GM19238 (cell line): ENCODE measurements at regions not wholly inside any gene's neighbourhood (a gene's known extent, or its start where the extent isn't known, plus 50 kb on each side); places are given as distances from the start of the nearest gene placed in this dataset.

Experiments
- DNase-seq: peaks from one replicate; pipeline ENCODE4 v3.0.0; 2011; ENCODE audit warnings: low spot score; ENCODE audit not compliant: insufficient read length

DNA sequence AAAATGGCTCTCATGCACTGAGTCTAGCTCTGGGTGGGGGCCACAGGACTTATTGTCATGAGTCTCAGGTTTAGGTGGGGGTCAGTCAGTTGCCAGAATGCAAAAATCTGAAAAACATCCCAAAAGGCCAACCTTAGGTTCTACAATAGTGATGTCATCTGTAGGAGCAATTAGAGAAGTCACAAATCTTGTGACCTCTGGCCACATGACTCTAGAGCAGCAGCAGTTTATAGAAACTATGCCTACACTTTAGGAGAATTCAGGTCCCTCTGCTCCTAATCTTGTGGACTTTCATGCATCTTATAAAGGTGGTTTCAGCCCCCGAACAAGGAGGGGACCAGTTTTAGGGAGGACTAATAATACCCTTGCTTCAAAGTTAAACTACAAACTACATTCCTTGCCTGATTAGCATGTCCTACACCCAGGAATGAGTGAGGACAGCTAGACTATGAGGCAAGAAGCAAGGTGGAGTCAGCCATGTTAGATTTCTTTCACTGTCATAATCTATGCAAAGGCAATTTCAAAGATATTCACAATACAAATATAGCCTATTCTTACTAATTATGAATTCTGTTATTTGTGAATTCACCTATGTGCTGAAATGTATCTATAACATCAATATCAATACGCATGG is 123.5 kb upstream of the ADCY1 start:
- DNase-seq = no peak

DNA sequence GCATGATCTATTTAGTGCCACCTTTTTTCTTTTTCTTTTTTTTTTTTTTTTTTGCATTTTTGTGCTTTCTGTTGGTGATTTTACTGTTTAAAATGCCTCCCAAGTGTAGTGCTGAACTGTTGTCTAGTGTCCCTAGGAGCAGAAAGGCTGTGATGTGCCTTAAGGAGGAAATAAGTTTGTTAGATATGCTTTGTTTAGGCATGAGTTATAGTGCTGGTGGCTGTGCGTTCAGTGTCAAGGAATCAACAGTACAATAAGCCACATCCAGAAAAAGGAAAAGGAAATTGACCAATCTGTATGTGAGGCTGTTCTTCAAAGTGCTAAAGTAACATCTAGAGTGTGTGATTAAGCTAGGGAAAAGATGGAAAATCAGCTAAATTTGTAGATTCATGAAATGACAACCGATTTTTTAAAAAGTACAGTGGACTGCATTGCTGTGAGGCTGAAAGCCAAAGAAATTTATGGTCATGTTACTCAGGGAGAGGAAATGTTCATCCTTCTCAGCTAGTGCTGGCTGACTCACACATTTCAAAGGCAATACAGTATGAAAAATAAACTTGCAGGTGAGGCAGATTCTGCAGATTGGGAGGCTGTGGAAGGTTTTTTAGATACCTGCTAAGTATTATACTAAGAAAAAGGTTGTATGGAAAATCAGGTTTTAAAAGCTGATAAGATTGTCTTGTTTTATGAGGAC is 122.7 kb upstream of the ADCY1 start:
- no peak for DNase-seq

DNA sequence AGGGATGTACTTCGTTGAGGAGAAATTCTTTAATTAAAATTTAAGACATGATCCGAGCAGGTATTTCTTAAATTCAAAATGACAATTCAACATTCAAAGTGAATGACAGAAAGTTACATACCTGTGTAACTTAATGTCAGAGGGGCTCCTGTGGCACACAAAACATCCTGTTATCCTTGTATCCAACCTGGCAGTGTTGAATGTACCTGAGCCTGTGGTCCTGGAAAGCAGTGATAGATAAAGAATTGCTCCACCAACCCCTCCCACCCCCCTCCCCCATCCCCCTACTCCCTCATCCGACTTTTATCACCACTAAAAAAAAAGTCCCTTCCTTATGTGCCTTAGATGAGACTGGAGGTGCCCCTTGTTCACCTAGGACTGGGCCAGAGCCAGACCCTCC is 119.4 kb upstream of the ADCY1 start:
- DNase-seq = no peak

GRCh38 chr7:45455662-45456061 is 118.5 kb upstream of the ADCY1 start:
- no peak for DNase-seq

GRCh38 chr7:45456105-45456504 is 118.1 kb upstream of the ADCY1 start:
- no peak for DNase-seq

DNA sequence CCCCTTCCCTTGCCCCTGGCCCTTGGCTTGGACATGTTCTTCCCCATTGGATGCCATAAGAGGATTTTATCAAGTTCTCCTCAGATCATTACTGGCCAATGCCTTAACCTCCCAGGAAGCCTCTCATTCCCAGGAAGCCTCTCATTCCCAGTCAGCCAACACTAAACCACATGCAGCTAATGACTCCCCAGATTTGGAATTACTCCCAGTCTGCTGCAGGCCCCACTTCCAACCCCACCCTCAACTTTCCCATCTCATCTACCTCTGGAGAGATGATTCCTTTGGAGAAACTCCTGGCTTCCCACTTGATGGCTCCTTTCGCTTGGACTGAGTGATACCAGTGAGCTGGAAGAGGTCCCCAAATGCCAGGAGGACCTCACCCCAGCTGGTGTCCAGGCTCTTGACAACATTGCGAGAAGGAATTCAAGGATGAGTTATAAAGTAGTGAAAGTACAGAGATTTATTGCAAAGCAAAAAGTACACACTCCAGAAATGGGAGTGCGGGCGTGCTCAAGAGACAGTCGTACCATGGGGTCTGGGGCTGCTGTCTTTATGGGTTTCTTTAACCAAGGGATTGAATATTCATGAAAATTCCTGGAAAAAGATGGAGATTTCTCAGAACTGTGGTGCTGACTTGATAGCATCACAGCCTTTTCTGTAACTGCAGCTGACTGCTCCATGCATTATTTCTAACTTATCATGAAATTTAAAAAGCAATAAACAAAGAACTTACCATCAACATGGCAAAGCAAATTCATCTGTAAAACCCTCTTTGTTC is 117.2 kb upstream of the ADCY1 start:
- no peak for DNase-seq

DNA sequence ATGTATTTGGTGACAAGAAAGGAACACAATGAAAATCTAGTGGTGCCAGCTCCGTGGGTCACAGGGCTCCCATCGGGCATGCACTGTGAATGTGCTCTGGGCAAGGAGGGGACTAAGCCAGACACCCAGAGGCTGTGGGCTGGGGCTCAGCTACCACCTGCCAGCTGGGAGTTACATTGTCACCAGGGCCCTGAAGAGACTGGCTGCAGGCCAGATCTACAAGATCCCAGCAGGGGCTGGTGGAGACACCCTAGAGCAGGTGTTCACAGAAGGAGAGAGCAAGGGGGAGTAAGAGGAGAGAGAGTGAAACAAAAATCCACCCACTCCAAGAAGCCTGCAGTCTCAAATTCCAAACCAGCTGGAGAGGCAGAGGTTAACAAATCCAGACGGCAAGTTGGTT is 116.6 kb upstream of the ADCY1 start:
- no peak for DNase-seq

GRCh38 chr7:45459476-45459875 is 114.7 kb upstream of the ADCY1 start:
- DNase-seq = no peak

DNA sequence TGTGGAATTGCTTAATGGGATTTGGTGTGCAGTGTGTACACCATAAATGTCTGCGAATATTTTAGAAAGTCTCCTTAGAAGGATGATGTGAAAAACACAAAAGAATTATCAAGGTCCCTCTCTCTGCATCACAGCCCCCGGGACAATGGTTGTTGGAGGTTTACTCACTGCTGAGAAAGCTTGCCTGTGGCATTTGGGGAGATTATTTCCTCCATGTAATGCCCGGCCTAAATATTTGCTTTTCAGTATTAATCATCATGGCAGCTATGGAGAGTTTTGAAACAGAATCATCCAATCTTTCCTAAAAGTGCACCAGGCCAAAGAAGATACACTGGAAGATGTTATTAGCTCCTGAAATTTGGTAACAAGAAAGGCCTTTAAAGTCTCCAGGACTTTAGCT is 113.8 kb upstream of the ADCY1 start:
- no peak for DNase-seq

GRCh38 chr7:45461026-45461425 is 113.1 kb upstream of the ADCY1 start:
- no peak for DNase-seq

DNA sequence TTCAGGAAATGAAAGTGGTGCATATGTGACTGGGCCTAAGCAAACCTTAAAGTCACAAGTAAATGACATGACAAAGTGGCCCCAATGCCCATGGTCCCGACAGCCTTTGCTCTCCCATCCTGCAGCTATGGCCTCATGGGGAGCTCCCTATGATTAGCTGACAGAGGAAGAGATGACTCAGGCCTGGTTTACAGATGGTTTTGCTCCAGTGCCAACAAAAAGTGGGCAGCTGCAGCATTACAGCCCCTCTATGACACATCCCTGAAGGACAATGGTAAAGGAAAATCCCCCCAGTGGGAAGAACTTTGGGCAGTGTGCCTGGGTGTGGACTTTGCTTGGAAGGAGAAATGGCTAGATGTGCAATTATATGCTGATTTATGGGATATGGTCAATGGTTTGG is 105.1 kb upstream of the ADCY1 start:
- DNase-seq = no peak

DNA sequence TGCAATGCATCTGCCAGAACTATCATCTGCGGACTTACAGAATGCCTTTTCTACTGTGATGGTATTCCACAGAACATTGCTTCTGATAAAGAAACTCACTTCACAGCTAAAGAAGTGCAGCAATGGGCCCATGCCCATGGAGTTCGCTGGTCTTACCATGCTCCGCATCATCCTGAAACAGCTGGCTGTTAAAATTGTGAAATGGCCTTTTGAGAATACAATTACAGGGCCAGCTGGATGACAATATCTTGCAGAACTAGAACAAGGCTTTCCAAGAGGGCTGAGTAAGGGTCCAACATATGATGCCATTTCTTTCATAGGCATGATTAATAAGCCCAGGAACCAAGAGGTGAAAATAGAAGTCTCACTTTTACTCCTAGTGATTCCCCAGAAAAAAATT is 104.1 kb upstream of the ADCY1 start:
- DNase-seq = no peak

DNA sequence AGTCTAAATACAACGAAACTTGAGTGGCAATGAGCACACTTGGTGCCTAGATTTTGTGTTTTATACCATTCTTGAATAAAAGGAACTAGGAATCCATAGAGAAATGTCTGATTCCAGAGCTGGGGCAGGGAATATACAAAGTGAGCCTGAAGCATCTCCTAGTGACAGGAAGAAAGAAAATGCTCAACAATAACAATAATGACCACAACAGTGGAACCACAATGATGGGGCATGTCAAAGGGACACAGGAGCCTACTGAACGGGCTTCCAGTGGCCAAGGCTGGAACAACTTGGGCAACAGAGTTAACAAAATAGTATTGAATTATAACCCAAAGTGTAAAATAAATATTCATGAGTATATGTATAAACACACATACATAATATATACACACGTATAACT is 94.4 kb upstream of the ADCY1 start:
- no peak for DNase-seq

- no peak for DNase-seq
These were observed 91.7 kb upstream of the ADCY1 start for GRCh38 chr7:45482451-45482850.

DNA sequence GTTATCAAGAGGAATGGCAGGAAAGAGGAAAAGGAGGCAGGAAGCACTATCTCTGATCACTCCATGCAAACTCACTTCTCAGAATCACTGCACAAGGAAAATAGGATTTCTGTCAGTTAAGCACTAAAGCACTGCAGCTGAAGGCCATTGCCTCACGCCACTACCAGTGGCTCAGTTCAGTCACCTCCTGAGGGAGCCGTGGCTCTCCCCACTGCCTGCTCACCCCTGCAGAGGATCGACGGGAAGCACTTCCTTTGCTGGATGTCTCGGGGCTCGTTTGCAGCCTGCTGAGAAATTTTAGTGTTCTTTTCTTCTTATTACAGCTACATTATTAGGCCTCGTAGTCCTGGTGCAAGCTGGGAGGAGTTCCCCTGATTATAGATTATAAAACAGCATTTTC is 90.1 kb upstream of the ADCY1 start:
- no peak for DNase-seq

- no peak for DNase-seq
These were observed 87.6 kb upstream of the ADCY1 start for GRCh38 chr7:45486575-45486974.

DNA sequence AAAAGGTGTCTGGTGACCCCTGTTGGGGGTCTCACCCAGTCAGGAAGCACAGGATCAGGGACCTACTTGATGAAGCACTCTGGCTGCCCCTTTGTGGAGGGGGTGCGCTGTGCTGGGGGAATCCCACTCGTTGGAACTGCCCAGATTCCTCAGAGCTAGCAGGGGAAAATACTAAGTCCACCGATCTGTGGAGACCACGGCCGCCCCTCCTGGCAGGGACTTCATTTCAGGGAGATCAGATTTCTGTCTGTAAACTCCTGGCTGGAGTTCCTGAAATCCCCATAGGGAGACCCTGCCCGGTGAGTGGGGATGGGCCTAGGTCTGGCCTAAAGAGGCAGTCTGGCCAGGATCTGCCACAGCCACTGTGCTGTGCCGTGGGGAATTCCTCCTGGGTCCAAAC is 79.3 kb upstream of the ADCY1 start:
- no peak for DNase-seq

GRCh38 chr7:45495618-45496017 is 78.5 kb upstream of the ADCY1 start:
- no peak for DNase-seq

DNA sequence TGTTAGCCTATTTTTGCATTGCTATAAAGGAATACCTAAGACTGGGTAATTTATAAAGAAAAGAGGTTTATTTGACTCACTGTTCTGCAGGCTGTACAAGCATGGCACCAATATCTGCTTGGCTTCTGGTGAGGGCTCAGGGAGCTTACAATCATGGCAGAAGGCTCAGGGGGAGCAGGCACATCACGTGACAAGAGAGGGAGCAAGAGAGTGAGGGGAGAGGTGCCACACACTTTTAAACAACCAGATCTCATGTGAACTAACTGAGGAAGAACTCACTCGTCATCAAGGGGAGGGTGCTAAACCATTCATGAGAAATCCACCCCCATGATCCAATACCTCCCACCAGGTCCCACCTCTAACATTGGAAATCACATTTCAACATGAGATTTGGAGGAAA is 73.9 kb upstream of the ADCY1 start:
- no peak for DNase-seq

- no peak for DNase-seq
These were observed 72.4 kb upstream of the ADCY1 start for GRCh38 chr7:45501791-45502190.

GRCh38 chr7:45506059-45506458 is 68.1 kb upstream of the ADCY1 start:
- DNase-seq = no peak

- no peak for DNase-seq
These were observed 64.9 kb upstream of the ADCY1 start for GRCh38 chr7:45509222-45509621.
